ENCODE measurements at regions not wholly inside any gene's neighbourhood (a gene's known extent, or its start where the extent isn't known, plus 50 kb on each side); places are given as distances from the start of the nearest gene placed in this dataset.

DNA sequence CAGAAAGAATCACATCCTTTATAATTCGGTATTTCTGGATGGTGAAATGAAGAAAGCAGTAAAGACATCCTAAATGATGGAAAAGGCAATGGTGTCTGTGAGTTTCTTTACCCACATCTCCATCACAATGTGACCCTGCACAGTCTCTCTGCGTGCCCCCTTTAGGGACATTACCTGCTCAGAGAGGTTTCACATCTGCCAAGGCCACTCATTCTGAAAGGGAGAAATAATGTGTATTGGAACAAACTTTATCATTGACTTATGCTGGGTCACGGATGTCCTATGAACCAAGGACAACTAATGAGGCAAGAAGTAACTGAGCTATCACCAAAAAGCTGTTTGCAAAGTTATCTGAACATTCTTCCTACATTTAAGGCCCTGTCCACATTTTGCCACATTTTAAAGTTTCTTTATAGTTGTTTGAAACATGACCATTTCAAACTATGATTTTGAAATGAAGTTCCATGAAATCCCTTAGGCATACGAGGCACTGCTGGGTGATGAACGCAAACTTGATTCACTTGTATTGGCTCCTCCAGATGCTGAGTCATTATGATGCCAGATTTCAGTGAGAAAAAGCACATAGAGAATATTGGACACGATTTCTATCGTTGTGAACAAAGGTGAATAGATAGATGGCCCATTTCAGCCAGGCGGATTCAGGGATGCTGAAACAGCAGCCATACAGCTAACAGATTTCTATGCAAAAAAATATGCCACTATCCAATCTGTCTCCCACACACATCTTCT lies 63.5 kb upstream of the HMGB1 start:
- TF ChIP-seq CTCF (conservative IDR thresholded peaks at IDR 0.05) (no peak), EZH2 (IDR thresholded peaks at IDR 0.05; ENCODE audit: low read depth) (no peak)
